HG03439 (cell line): ENCODE measurements at regions not wholly inside any gene's neighbourhood (a gene's known extent, or its start where the extent isn't known, plus 50 kb on each side); places are given as distances from the start of the nearest gene placed in this dataset.
"Not testable (repeated sequence)": the region's sequence is repeated elsewhere in the genome, so short reads cannot be mapped to it uniquely, and the experiment has no call there.

Source experiments
- ATAC-seq: cut with Tn5 transposase; IDR thresholded peaks from one replicate; pipeline ENCODE4 v1.9.1; 2021; ENCODE audit warnings: mild to moderate bottlenecking, moderate library complexity; ENCODE audit not compliant: unreplicated experiment

DNA sequence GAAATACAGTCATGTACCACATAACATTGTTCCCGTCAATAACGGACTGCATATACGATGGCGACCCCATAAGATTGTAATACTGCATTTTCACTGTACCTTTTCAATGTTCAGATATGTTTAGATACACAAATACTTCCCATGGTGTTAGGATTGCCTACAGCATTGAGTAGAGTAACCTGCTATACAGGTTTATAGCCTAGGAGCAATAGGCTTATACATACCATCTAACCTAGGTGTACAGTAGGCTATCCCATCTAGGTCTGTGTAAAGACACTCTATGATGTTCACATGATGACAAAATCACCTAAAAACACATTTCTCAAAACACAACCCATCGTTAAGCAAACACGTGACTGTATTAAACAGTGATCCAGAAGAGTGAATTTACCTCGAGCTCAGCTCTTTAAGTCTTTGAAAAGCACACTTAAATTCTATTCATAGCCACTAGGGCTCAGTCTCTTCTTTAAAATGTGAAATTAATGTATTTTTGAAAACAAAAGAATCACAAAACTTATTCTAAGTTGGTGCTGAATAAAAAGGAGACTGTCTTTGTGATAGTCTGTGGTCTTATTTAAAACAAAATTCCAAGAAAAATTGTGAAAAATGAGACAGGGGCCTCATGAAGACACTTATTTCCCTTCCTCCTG lies 239.1 kb upstream of the ARID2 start:
- no peak for ATAC-seq

GRCh38 chr12:45494279-45494678 lies 235.2 kb upstream of the ARID2 start:
- ATAC-seq: no peak

DNA sequence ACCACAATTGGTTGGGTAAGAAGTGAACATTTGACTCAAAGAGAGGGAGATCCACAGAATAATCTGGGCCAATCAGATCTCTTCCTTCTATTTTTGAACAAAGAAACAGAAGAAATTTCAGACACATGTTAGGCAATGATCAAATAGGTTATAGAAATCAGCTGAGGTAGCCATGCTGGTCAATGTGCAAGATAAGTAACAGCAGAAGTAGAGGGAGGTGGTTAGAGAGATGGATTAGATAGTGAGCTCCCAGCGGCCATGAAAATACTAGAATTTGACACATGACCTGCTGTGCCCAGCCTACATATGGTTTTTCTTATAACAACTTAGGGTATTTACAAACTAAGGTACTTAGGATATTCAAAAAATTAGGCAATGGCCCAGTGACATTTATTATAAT lies 230.9 kb upstream of the ARID2 start:
- no peak for ATAC-seq

- no peak for ATAC-seq
These were observed 226.9 kb upstream of the ARID2 start for GRCh38 chr12:45502481-45503128.

- no peak for ATAC-seq
These were observed 225.6 kb upstream of the ARID2 start for GRCh38 chr12:45503899-45504298.

DNA sequence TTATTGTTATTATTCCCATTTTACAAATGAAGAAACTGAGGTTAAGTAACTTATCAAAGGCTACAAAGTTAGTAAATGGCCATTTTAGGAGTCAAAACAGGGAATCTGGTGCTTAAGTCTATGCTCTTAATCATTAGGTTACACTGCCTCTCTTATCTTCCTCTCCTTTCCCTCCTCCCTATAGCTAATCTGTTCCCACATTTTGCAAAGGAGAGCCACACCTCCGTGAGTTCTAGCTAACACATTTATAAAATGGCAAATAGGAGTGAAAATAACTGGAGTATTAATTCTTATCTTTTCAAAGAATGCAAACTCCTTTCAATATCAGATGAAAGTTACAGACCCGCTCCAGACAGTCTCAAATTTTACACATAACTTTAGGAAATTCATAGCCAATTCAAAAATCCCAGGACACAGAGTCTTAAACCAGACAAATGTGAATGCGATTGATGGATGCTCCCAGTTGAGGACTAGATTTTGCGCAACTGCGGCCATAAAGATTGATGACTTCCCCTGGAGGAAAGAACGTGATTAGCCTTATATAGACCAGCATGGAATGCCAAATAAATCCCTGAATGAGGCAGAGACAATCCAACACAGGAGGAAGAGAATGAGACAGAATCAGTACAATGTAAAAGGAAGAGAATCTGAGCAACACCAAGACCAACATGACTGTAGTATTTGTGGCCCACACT lies 225.0 kb upstream of the ARID2 start:
- ATAC-seq: no peak

- ATAC-seq: no peak
These were observed 220.3 kb upstream of the ARID2 start for GRCh38 chr12:45509187-45509586.

- no peak for ATAC-seq
These were observed 219.9 kb upstream of the ARID2 start for GRCh38 chr12:45509621-45510020.

- no peak for ATAC-seq
These were observed 212.1 kb upstream of the ARID2 start for GRCh38 chr12:45517381-45517780.

- ATAC-seq: peak; percentile 51
These were observed 210.9 kb upstream of the ARID2 start for GRCh38 chr12:45518291-45519235.

DNA sequence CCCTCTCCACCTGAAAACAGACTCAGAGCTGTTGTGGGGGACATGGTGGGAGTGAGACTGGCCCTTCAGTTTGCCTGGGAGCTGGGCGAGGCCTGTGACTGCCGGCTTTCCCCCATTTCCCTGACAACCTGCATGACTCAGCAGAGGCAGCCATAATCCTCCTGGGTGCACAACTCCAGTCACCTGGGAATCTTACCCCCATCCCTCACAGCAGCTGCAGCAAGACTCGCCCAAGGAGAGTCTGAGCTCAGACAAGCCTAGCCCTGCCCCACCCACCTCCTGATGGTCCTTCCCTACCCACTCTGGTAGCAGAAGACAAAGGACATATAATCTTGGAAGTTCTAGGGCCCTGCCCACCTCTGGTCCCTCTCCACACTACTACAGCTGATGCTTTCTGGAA lies 207.3 kb upstream of the ARID2 start:
- no peak for ATAC-seq

DNA sequence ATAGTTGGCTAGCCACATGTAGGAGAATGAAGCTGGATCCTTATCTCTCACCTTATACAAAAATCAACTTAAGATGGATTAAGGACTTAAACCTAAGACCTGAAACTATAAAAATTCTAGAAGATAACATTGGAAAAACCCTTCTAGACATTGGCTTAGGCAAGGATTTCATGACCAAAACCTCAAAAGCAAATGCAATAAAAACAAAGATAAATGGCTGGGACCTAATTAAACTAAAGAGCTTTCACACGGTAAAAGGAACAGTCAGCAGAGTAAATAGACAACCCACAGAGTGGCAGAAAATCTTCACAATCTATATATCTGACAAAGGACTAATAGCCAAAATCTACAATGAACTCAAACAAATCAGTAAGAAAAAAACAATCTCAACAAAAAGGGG lies 202.7 kb upstream of the ARID2 start:
- not testable (repeated sequence) for ATAC-seq

DNA sequence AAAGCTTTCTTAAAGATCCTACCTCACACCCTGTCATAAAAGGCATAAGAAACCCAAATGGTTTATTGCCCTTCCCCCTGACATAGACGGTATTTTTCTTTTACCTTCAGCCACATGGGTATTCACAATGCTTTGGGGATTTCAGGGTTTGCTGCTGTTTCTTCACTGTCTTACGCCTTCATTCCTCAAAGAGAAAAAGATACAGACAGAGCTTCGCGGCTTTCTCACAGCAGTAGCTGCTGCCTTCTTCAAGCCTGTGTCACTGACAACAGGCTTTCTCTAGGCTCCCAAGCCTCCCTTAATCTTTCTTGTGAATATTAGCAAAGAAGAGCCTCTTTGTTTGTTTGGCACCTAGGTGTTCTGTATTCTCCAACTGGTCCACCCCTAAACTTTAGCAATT lies 197.4 kb upstream of the ARID2 start:
- ATAC-seq: no peak

DNA sequence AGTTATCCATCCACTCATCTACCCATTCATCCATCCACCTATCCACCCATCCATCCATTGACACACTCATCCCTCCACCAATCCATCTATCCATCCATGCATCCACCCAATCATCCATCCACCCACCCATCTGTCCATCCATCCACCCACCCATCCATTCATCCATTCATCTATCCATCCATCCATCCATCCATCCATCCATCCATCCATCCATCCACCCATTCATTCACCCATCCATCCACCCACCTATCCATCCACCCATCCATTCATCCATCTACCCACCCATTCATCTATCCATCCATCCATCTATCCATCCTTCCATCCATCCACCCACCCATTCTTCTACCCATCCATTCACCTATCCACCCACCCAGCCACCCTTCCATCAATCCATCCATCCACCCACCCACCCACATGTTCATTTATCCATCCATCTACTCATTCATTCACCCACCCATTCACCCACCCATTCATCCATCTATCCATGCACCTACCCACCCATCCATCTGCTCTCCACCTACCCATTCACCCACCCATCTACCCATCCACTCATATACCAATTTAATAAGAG lies 193.8 kb upstream of the ARID2 start:
- no peak for ATAC-seq

GRCh38 chr12:45536284-45536683 lies 193.2 kb upstream of the ARID2 start:
- no peak for ATAC-seq

DNA sequence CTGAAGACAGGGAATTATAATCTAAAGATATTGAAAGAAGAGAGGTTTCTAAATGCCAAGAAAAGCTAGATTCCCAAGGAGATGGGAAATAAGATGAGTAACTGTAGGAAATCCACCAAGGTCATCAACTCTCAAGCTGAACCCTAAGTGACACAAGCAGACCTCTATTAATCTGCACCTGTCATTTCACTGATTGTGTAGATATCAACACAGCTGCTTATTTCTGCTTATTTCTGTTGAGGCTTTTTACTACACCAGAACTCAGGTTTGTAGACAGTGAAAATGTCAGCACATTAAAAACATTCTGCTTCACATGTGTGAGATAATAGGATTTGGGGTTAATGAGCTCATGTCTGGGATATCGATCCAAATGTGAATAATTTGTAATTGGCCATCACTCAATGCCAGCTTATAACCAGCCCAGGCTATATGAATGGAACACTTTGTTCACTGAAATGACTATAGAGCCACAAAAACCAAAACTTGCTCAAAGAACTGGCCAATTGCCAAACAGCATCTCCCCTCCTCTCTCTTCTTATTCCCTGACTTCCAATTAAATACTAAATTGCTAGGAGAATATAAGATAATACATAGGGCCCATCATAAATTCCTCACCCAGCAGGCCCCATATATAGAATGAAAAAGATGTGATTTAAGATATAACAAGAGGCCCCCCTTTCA lies 188.7 kb upstream of the ARID2 start:
- no peak for ATAC-seq

DNA sequence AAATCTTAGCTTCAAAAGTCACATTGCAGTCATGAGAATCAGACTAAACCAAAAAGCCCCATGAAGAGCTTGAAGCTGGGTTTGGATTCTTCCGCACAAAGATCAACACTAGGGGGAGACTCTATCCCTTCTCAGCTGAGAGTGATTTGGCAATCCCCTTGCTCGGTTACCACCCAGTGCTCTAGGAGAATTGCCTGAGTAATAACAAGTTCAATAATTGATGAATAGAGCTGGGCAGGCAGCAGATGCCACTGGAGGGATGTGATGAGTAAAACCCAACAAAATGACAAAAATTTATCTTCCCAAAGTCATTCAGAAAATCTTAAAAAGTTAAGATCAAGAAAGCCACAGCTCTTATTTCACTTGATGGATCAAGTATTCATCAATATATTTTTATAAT lies 185.6 kb upstream of the ARID2 start:
- peak; percentile 88 for ATAC-seq

DNA sequence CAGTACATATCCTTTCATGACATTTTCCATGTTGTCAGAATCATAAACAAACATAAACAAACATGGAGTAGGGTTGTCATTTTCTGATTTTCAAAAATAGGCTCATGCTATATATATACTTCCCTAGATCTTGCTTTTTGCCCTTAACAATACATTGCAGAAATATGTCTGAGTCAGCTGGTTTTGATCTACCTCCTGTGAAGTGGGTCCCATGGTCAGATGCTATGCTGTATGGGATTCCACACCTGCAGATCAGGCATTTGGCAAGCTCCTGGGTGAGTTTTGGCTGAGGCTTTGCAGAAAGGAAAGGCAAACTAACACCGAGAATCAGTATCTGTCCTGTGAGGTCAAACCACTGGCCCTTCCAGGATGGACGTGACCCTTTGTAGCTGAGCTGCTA lies 183.0 kb upstream of the ARID2 start:
- ATAC-seq: no peak

GRCh38 chr12:45547132-45547531 lies 182.4 kb upstream of the ARID2 start:
- ATAC-seq: no peak

GRCh38 chr12:45547822-45548221 lies 181.7 kb upstream of the ARID2 start:
- ATAC-seq: no peak
